Left hindlimb (tissue), 1 donor: ENCODE measurements at regions not wholly inside any gene's neighbourhood (a gene's known extent, or its start where the extent isn't known, plus 50 kb on each side); places are given as distances from the start of the nearest gene placed in this dataset.

Source experiments
- DNase-seq: peaks from one replicate; pipeline ENCODE4 v3.0.0-alpha.2; 2018

DNA sequence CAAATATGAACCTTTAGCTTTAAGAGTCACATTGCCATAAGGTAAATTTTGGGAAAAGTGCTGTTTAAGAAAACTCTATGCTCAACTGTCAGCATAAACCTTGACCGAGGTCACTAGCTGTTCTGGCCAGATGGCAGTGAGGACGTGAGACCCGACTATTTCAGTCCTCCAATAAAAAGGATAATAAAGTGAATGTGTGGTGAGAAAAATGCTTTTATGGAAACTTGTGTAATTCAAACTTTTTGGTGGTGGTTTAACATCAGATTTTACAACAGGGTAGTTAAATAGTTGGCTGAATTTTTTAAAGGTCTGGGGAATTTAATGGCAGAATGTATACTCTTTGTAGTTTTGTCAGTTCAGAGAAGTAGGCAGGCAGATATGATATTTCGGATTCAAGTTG lies 391.1 kb downstream of the PMP22 start:
- no peak for DNase-seq

GRCh38 chr17:14873540-14873939 lies 391.6 kb downstream of the PMP22 start:
- DNase-seq, result no peak

DNA sequence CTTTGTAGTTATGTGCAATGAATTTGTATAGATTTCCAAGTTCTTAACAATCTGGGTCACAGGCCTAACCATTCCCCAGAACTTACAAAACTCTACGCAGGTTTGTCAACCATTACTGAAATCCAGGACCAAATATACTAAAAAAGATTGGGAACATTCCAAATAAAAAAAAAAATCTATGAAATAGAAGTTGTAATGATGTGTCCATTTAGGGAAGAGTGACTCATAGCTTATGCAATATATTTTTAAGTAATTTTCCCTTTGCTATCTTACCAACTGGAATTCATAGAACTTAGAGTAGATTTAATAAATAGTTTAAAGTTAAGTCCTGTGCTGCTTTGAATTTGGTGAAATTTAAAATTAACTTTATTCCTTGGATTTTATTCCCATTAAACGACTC lies 393.2 kb downstream of the PMP22 start:
- no peak for DNase-seq

DNA sequence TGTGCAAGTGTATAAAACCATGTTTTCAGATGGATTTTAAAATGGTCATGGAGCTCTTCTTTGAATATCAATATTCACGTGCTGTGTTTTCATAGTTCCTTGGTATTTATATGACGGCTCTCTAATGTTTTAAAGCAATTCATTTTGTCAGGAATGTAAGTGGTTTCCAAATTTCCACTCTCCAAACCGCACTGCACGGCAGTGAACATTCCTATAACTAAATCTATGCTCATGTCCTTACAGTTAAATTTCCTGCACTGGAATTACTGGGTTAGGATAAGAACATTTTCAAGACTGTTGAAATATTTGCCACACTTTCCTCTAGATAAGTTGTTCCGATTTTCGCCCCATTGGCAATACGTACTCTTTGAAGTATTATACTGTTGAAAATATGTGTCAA lies 398.9 kb downstream of the PMP22 start:
- peak; percentile 28 for DNase-seq

GRCh38 chr17:14864127-14864526 lies 401.0 kb downstream of the PMP22 start:
- DNase-seq, result no peak

GRCh38 chr17:14859542-14859941 lies 405.6 kb downstream of the PMP22 start:
- no peak for DNase-seq

- no peak for DNase-seq
Measured at GRCh38 chr17:14856176-14856575, 408.9 kb downstream of the PMP22 start.

- no peak for DNase-seq
Measured at GRCh38 chr17:14854691-14855090, 410.4 kb downstream of the PMP22 start.

GRCh38 chr17:14845591-14846281 lies 419.4 kb downstream of the PMP22 start:
- no peak for DNase-seq

DNA sequence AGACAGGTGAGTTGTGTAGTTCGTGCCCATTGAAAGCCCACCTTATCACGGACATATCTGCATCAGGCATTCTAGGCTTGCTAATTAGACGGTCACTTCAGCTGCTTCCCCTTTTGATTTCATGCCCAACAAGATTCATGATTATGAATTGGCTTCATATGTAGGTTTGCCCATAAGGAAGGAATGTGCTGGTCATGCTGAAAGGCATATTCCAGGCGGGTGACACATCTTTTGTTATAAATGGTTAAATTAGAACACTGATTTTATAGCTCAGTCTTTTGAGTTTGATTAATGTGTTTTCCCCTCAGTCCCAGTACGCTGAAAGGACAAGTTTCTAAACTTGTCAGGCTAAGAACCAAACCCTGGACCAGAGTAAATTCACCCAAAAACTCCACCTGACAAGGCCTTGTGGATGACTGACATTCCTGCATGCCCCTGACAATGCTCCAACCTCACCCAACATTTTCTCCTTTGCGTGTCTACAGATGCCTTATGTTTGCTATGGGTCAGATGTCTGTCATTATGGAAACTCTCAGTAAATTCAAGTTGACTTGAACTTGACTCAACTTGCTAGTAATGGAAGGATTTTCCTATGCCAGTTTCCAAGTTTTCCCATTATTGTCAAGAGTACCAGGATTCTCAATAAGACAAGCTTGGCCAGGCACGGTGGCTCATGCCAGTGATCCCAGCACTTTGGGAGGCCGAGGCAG lies 421.9 kb downstream of the PMP22 start:
- no peak for DNase-seq

GRCh38 chr17:14840616-14841231 lies 424.4 kb downstream of the PMP22 start:
- no peak for DNase-seq

GRCh38 chr17:14838567-14838966 lies 426.6 kb downstream of the PMP22 start:
- no peak for DNase-seq

DNA sequence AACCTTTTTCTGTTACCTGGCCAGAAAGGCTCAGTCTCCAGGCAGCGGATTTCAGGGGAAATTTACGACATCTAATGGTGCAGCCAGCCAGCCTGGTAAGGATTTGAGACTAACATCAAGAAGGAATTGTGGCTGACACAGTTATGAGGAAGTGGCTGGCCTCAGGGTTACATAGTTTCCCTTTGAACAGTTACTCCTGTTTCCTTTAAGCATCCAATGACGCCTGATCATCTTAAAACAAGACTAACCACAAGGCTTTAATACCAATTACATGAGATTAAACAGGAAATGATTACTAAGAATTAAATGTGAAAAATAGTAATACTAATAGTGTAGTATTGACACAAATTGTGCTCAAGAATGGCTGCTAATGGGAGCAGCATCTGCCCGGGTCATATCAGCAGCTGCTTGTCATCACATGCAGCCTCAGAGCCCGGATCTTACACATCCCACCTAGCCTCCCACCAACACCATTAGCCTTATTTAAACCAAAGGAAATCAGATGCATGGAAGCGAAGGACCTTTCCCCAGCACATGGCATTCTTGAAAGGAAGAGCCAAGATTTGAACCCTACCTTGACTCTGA lies 431.8 kb downstream of the PMP22 start:
- no peak for DNase-seq

DNA sequence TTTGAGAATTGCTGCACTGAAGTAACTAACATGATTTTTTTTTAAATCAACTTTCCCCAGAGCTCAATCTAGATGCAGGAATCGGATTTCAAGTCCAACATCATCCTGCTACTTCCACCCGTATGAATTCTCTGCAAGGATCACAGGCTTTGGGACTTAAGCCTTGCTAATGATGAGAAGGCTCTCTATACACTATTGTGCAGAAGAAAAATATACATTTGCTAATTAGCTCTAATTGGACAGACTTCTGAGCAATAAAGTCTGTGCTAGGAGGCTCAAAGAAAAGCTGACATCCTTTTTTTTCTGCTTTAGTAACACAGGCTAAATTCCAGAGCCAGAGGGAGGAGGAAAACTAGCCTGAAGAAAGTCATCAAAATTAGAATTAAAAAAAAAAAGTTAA lies 433.6 kb downstream of the PMP22 start:
- no peak for DNase-seq

- DNase-seq, result no peak
Measured at GRCh38 chr17:14827396-14827919, 437.7 kb downstream of the PMP22 start.

- no peak for DNase-seq
Measured at GRCh38 chr17:14826358-14826757, 438.8 kb downstream of the PMP22 start.

DNA sequence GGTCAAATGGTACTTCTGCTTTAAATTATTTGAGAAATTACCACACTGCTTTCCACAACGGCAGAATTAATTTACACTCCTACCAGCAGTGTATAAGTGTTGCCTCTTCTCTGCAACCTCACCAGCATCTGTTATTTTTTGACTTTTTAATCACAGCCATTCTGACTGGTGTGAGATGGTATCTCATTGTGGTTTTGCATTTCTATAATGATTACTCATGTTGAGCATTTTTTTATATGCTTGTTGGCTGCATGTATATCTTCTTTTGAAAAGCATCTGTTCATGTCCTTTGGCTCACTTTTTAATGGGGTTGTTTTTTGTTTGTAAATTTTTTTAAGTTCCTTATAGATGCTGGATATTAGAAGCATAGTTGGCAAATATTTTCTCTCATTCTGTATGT lies 446.7 kb downstream of the PMP22 start:
- DNase-seq, result no peak

GRCh38 chr17:14815079-14815478 lies 450.0 kb downstream of the PMP22 start:
- no peak for DNase-seq

DNA sequence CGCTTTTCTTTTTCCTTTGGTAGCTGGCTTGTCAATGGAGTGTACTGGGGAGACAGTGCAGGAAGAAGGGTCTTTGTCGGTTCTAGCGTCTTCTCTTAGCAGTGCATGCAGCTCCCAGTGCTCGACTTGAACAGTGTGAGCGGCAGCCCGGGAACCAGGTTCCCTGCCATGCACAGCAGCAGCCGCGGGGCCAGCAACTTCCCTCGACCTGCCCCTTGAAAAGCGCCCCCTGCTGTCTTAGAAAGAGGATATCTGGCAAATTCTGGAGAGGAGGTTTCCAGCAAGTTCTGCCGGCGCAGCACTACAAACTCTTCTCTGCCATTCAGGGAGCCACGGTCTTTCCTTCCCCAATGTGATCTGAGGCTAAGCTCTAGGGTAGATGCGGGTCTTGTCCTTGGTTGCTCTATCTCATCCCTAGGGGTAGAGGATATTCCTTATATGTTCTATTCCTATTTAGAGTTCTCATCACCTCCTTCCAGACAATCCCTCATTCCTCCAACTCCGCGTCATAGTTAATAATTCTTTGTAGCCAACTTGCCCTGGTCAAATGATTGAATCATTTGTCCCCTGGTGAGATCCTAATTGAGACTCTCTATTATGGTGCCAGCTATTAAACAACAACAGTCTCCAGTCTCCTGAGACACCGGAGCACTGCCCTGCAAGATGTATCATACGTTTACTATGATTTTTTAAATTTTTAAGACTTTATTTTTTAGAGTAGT lies 451.3 kb downstream of the PMP22 start:
- DNase-seq, result no peak

DNA sequence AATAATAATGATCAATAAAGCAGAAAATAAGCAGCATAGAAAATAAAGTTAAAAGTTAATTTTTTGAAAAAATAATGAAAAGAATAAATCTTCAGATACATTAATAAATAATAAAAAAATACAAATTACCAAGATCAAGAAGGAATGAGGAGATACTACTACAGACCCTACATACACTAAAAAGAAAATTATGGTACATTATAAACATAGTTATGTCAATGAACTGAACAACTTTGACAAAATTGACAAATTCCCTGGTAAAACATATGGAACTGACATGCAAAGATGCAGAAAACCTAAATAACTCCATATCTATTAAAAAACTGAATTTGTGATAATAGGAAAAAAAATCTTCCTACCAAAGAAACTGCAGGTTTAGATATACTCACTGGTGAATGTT lies 456.7 kb downstream of the PMP22 start:
- no peak for DNase-seq

DNA sequence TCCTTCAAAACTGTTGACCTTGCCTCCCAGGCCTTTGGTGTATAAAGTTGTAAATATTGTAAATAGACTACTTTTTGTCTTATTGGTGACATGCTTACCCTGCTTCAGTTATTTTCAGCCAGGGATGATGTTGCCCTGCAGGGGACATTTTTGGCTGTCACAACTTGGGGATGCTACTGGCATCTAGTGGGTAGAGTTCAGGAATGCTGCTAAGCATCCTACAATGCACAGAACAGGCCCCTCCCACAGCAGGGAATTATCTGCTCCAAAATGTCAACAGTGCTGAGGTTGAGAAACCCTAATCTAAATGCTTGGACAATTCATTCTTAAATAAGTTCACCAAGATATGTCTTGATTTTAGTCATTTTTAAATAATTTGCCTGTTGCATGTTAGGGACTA lies 459.8 kb downstream of the PMP22 start:
- DNase-seq, result no peak

- no peak for DNase-seq
Measured at GRCh38 chr17:14803826-14804225, 461.3 kb downstream of the PMP22 start.

- no peak for DNase-seq
Measured at GRCh38 chr17:14797801-14798200, 467.3 kb downstream of the PMP22 start.
